ENCODE measurements at regions not wholly inside any gene's neighbourhood (a gene's known extent, or its start where the extent isn't known, plus 50 kb on each side); places are given as distances from the start of the nearest gene placed in this dataset.

- Histone ChIP-seq H3K4me2 (ENCODE audit: low read length) (no peak overlapping the region), H3K9me2 (replicated peaks; ENCODE audit: control insufficient read depth, low read length) (no peaks in the 10 kb centered on the region), H3K79me2 (ENCODE audit: control insufficient read depth, low read length) (no peaks in the 10 kb centered on the region), H3K27me3 (ENCODE audit: control insufficient read depth, low read length) (no peaks in the 10 kb centered on the region), H3K4me3 (ENCODE audit: low read length) (no peak overlapping the region), H3F3A (ENCODE audit: control insufficient read depth, insufficient read depth) (no peaks in the 10 kb centered on the region), H3K27ac (ENCODE audit: low read depth, low read length) (no peak overlapping the region), H3K9me3 (ENCODE audit: control insufficient read depth, insufficient read depth, low read length) (no peaks in the 10 kb centered on the region), H3K4me1 (ENCODE audit: control insufficient read depth, low read length) (no peaks in the 10 kb centered on the region), H3K36me3 (ENCODE audit: control insufficient read depth, low read length) (no peaks in the 10 kb centered on the region), H4K20me1 (ENCODE audit: control insufficient read depth, insufficient read depth, low read depth, low read length) (no peaks in the 10 kb centered on the region)
- TF ChIP-seq EZH2phosphoT487 (IDR thresholded peaks at IDR 0.05; ENCODE audit: borderline replicate concordance, low read length) = no peak
- TF ChIP-seq CTCF (IDR thresholded peaks at IDR 0.05; ENCODE audit: low read depth, low read length, poor library complexity, severe bottlenecking) = no peak
Measured at GRCh38 chr6:115740907-115741306, 319.8 kb downstream of the FRK start.

- H3F3A ChIP-seq (ENCODE audit: control insufficient read depth, insufficient read depth) = no peaks in the 10 kb centered on the region
- H3K9me2 ChIP-seq (replicated peaks; ENCODE audit: control insufficient read depth, low read length) = no peaks in the 10 kb centered on the region
- H4K20me1 ChIP-seq (ENCODE audit: control insufficient read depth, insufficient read depth, low read depth, low read length) = no peaks in the 10 kb centered on the region
- H3K4me2 ChIP-seq (ENCODE audit: low read length) = no peak overlapping the region
- H3K36me3 ChIP-seq (ENCODE audit: control insufficient read depth, low read length) = no peaks in the 10 kb centered on the region
- no peak overlapping the region for H3K4me3 ChIP-seq (ENCODE audit: low read length)
- no peak overlapping the region for H3K27ac ChIP-seq (ENCODE audit: low read depth, low read length)
- no peak for TF ChIP-seq CTCF (IDR thresholded peaks at IDR 0.05; ENCODE audit: low read depth, low read length, poor library complexity, severe bottlenecking)
- no peak for TF ChIP-seq EZH2phosphoT487 (IDR thresholded peaks at IDR 0.05; ENCODE audit: borderline replicate concordance, low read length)
- no peaks in the 10 kb centered on the region for H3K9me3 ChIP-seq (ENCODE audit: control insufficient read depth, insufficient read depth, low read length)
- H3K27me3 ChIP-seq (ENCODE audit: control insufficient read depth, low read length) = no peaks in the 10 kb centered on the region
- H3K4me1 ChIP-seq (ENCODE audit: control insufficient read depth, low read length) = no peaks in the 10 kb centered on the region
- no peaks in the 10 kb centered on the region for H3K79me2 ChIP-seq (ENCODE audit: control insufficient read depth, low read length)
Measured at GRCh38 chr6:115735610-115736009, 325.1 kb downstream of the FRK start.

GRCh38 chr6:115733426-115733825, 327.3 kb downstream of the FRK start:
- H4K20me1 ChIP-seq (ENCODE audit: control insufficient read depth, insufficient read depth, low read depth, low read length) = no peaks in the 10 kb centered on the region
- H3K36me3 ChIP-seq (ENCODE audit: control insufficient read depth, low read length) = no peaks in the 10 kb centered on the region
- H3K4me3 ChIP-seq (ENCODE audit: low read length) = no peak overlapping the region
- no peaks in the 10 kb centered on the region for H3F3A ChIP-seq (ENCODE audit: control insufficient read depth, insufficient read depth)
- H3K27ac ChIP-seq (ENCODE audit: low read depth, low read length) = no peak overlapping the region
- no peaks in the 10 kb centered on the region for H3K79me2 ChIP-seq (ENCODE audit: control insufficient read depth, low read length)
- no peaks in the 10 kb centered on the region for H3K27me3 ChIP-seq (ENCODE audit: control insufficient read depth, low read length)
- H3K9me3 ChIP-seq (ENCODE audit: control insufficient read depth, insufficient read depth, low read length) = no peaks in the 10 kb centered on the region
- no peak overlapping the region for H3K4me2 ChIP-seq (ENCODE audit: low read length)
- no peaks in the 10 kb centered on the region for H3K9me2 ChIP-seq (replicated peaks; ENCODE audit: control insufficient read depth, low read length)
- no peaks in the 10 kb centered on the region for H3K4me1 ChIP-seq (ENCODE audit: control insufficient read depth, low read length)
- TF ChIP-seq CTCF (IDR thresholded peaks at IDR 0.05; ENCODE audit: low read depth, low read length, poor library complexity, severe bottlenecking) = no peak
- no peak for TF ChIP-seq EZH2phosphoT487 (IDR thresholded peaks at IDR 0.05; ENCODE audit: borderline replicate concordance, low read length)

- Histone ChIP-seq H3K36me3 (ENCODE audit: control insufficient read depth, low read length) (no peaks in the 10 kb centered on the region), H3K4me1 (ENCODE audit: control insufficient read depth, low read length) (no peaks in the 10 kb centered on the region), H3F3A (ENCODE audit: control insufficient read depth, insufficient read depth) (no peaks in the 10 kb centered on the region), H4K20me1 (ENCODE audit: control insufficient read depth, insufficient read depth, low read depth, low read length) (no peaks in the 10 kb centered on the region), H3K9me3 (ENCODE audit: control insufficient read depth, insufficient read depth, low read length) (no peaks in the 10 kb centered on the region), H3K27me3 (ENCODE audit: control insufficient read depth, low read length) (no peaks in the 10 kb centered on the region), H3K4me3 (ENCODE audit: low read length) (no peak overlapping the region), H3K4me2 (ENCODE audit: low read length) (no peak overlapping the region), H3K79me2 (ENCODE audit: control insufficient read depth, low read length) (no peaks in the 10 kb centered on the region), H3K9me2 (replicated peaks; ENCODE audit: control insufficient read depth, low read length) (no peaks in the 10 kb centered on the region), H3K27ac (ENCODE audit: low read depth, low read length) (no peak overlapping the region)
- no peak for TF ChIP-seq CTCF (IDR thresholded peaks at IDR 0.05; ENCODE audit: low read depth, low read length, poor library complexity, severe bottlenecking)
- no peak for TF ChIP-seq EZH2phosphoT487 (IDR thresholded peaks at IDR 0.05; ENCODE audit: borderline replicate concordance, low read length)
Measured at GRCh38 chr6:115729036-115729435, 331.7 kb downstream of the FRK start.
